Keratinocyte (primary cell): ENCODE measurements at regions not wholly inside any gene's neighbourhood (a gene's known extent, or its start where the extent isn't known, plus 50 kb on each side); places are given as distances from the start of the nearest gene placed in this dataset.

Experiments used
- DNase-seq: peaks from one replicate; pipeline ENCODE4 v3.0.0-alpha.2; 2011; ENCODE audit warnings: low read depth, missing footprints, low spot score
- FAIRE-seq: peaks from 2 replicates; lab custom pipeline; 2011; peaks lifted over from hg19 to GRCh38; lab: Jason Lieb, UNC
- H2AFZ ChIP-seq: 2 replicates; pipeline ENCODE4 v1.6.0; 2012; ENCODE audit warnings: low read length, control low read depth, inconsistent platforms; ENCODE audit not compliant: control insufficient read depth
- H3K27ac ChIP-seq: 2 replicates; pipeline ENCODE4 v1.5.1; 2011; ENCODE audit warnings: low read length; ENCODE audit not compliant: control insufficient read depth, insufficient read depth
- H3K27me3 ChIP-seq: 3 replicates; pipeline ENCODE4 v1.6.0; 2011; ENCODE audit warnings: low read length; ENCODE audit not compliant: control insufficient read depth, insufficient read depth; ENCODE audit errors: extremely low read depth
- H3K36me3 ChIP-seq, 2 experiments: 2 replicates in 1 of 2; 3 replicates in 1 of 2; pipeline ENCODE4 v1.5.1; 2011; ENCODE audit warnings: low read length in 2 of 2, mild to moderate bottlenecking in 1 of 2; ENCODE audit not compliant: control insufficient read depth in 2 of 2, insufficient read depth in 2 of 2; ENCODE audit errors: extremely low read depth in 1 of 2
- H3K4me1 ChIP-seq: 3 replicates; pipeline ENCODE4 v1.5.1; 2011; ENCODE audit warnings: low read length; ENCODE audit not compliant: control insufficient read depth, insufficient read depth; ENCODE audit errors: extremely low read depth
- H3K4me2 ChIP-seq: 3 replicates; pipeline ENCODE4 v1.6.0; 2011; ENCODE audit warnings: low read depth, low read length; ENCODE audit not compliant: control insufficient read depth, insufficient read depth; ENCODE audit errors: extremely low read depth
- H3K4me3 ChIP-seq, 3 experiments: fragments of 200-600 bp in 1 of 3; sonication (generic) in 1 of 3; 2 replicates in 2 of 3; 3 replicates in 1 of 3; pipeline ENCODE4 v1.5.1; 2011 to 2016; ENCODE audit warnings: low read length in 3 of 3, mild to moderate bottlenecking in 3 of 3, control low read depth in 2 of 3, inconsistent platforms in 1 of 3, low read depth in 1 of 3, mixed read lengths in 1 of 3, mixed run types in 1 of 3, moderate library complexity in 1 of 3; ENCODE audit not compliant: control insufficient read depth in 2 of 3, insufficient read depth in 2 of 3; ENCODE audit errors: extremely low read depth in 1 of 3
- H3K79me2 ChIP-seq: 2 replicates; pipeline ENCODE4 v1.6.0; 2012; ENCODE audit warnings: low read length; ENCODE audit not compliant: control insufficient read depth, insufficient read depth
- H3K9ac ChIP-seq: 3 replicates; pipeline ENCODE4 v1.6.0; 2011; ENCODE audit warnings: low read length; ENCODE audit not compliant: control insufficient read depth, insufficient read depth; ENCODE audit errors: extremely low read depth
- H3K9me1 ChIP-seq: 3 replicates; pipeline ENCODE4 v1.6.0; 2011; ENCODE audit warnings: low read length; ENCODE audit not compliant: control insufficient read depth, insufficient read depth; ENCODE audit errors: extremely low read depth
- H3K9me3 ChIP-seq: 2 replicates; pipeline ENCODE4 v1.5.1; 2012; ENCODE audit warnings: low read depth, low read length; ENCODE audit not compliant: control insufficient read depth
- H4K20me1 ChIP-seq: 3 replicates; pipeline ENCODE4 v1.6.0; 2011; ENCODE audit warnings: low read length; ENCODE audit not compliant: control insufficient read depth, insufficient read depth; ENCODE audit errors: extremely low read depth
- CTCF ChIP-seq, 3 experiments: IDR thresholded peaks in 1 of 3; conservative IDR thresholded peaks in 1 of 3; optimal IDR thresholded peaks in 1 of 3; 2 replicates in 2 of 3; 3 replicates in 1 of 3; pipeline versions ENCODE3 to v1.5.1; 2011; ENCODE audit warnings: low read length in 3 of 3, mild to moderate bottlenecking in 3 of 3, moderate library complexity in 2 of 3, control low read depth in 1 of 3, inconsistent platforms in 1 of 3; ENCODE audit not compliant: insufficient read depth in 2 of 3; ENCODE audit errors: extremely low read depth in 1 of 3
- EZH2 ChIP-seq: IDR thresholded peaks from one replicate; pipeline ENCODE4 v1.6.1; 2012; ENCODE audit warnings: inconsistent platforms, mild to moderate bottlenecking, low read length, moderate library complexity
- dilution Hi-C: fragments of 300-500 bp; cut with MboI; formaldehyde crosslinking; loops from one replicate; pipeline ENCODE4 v1.7.0; 2020; ENCODE audit warnings: low sequenced_read_pairs; ENCODE audit not compliant: extremely low pct_ligation_motif_present

- Histone ChIP-seq H3K9me1 (no peaks in the 10 kb centered on the region), H4K20me1 (no peaks in the 10 kb centered on the region), H3K79me2 (no peaks in the 10 kb centered on the region), H3K9me3 (no peaks in the 10 kb centered on the region), H3K27me3 (no peaks in the 10 kb centered on the region), H3K4me3 (no peak overlapping the region), H3K36me3 (no peaks in the 10 kb centered on the region), H3K4me2 (no peak overlapping the region), H3K4me1 (no peaks in the 10 kb centered on the region), H3K27ac (no peak overlapping the region), H2AFZ (no peak overlapping the region), H3K9ac (no peak overlapping the region)
- TF ChIP-seq CTCF (optimal IDR thresholded peaks at IDR 0.05 in 1 of 3, IDR thresholded peaks at IDR 0.05 in 1 of 3, conservative IDR thresholded peaks at IDR 0.05 in 1 of 3; ENCODE audit: extremely low read depth in 1 of 3, insufficient read depth in 2 of 3, low read length in 3 of 3) (no peak), EZH2 (no peak)
- dilution Hi-C loops: no loop called here
- DNase-seq: no peak
- no peak for FAIRE-seq
Observed at GRCh38 chr5:155844542-155844941, 482.4 kb upstream of the SGCD start.

DNA sequence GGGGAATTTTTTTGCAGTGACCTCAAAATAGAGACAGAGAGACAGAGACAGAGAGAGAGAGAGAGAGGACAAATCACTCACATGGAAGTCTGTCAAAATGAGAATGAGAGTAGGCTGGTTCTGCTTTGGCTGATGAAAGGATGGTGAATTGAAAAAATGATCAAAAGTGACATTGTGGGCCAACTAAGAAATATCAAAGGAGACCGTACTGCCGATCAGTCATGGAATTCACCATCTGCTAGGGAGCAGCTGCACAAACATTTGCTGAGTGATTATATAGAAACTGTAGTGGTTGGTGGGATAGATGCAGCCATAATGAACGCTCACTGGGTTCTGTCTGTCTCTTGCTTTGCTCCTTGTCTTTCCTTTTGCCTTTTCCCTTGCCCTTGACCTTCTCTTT, 476.6 kb upstream of the SGCD start:
- FAIRE-seq (no peak), DNase-seq (no peak)
- dilution Hi-C loops: no loop called here
- no peaks in the 10 kb centered on the region for H4K20me1 ChIP-seq
- no peaks in the 10 kb centered on the region for H3K9me3 ChIP-seq
- no peak overlapping the region for H3K4me3 ChIP-seq
- H3K4me1 ChIP-seq: no peaks in the 10 kb centered on the region
- no peak overlapping the region for H3K27ac ChIP-seq
- no peaks in the 10 kb centered on the region for H3K36me3 ChIP-seq
- no peak overlapping the region for H3K4me2 ChIP-seq
- no peak overlapping the region for H2AFZ ChIP-seq
- no peaks in the 10 kb centered on the region for H3K27me3 ChIP-seq
- TF ChIP-seq EZH2: no peak
- no peak for TF ChIP-seq CTCF (optimal IDR thresholded peaks at IDR 0.05 in 1 of 3, IDR thresholded peaks at IDR 0.05 in 1 of 3, conservative IDR thresholded peaks at IDR 0.05 in 1 of 3; ENCODE audit: extremely low read depth in 1 of 3, insufficient read depth in 2 of 3, low read length in 3 of 3)
- H3K9me1 ChIP-seq: no peaks in the 10 kb centered on the region
- no peaks in the 10 kb centered on the region for H3K79me2 ChIP-seq
- H3K9ac ChIP-seq: no peak overlapping the region
